ENCODE measurements at regions not wholly inside any gene's neighbourhood (a gene's known extent, or its start where the extent isn't known, plus 50 kb on each side); places are given as distances from the start of the nearest gene placed in this dataset.

GRCh38 chr2:142415461-142415860 lies 284.6 kb upstream of the LRP1B start:
- no TSS peak for BruUV-seq (replicated peaks)
- CTCF ChIA-PET, result no interaction called here

GRCh38 chr2:142398212-142398611 lies 267.4 kb upstream of the LRP1B start:
- Histone ChIP-seq H3K36me3 (ENCODE audit: insufficient read depth, low read length, poor library complexity, severe bottlenecking) (no peaks in the 10 kb centered on the region), H3K27ac (ENCODE audit: low read depth, low read length, poor library complexity, severe bottlenecking) (no peak overlapping the region), H3K9me3 (ENCODE audit: low read depth, low read length, poor library complexity, severe bottlenecking) (peaks cover 19% of the 10 kb centered on the region), H3K4me3 (ENCODE audit: low read depth, low read length, poor library complexity, severe bottlenecking) (no peak overlapping the region), H3K27me3 (replicated peaks; ENCODE audit: insufficient read depth, low read depth, low read length, poor library complexity) (no peaks in the 10 kb centered on the region), H3K4me1 (ENCODE audit: insufficient read depth, low read length, poor library complexity, severe bottlenecking) (no peaks in the 10 kb centered on the region)
- ChIA-PET CTCF (no interaction called here), POLR2A (ENCODE audit: low non-redundant PET) (no interaction called here)
- DNase-seq (ENCODE audit: low spot score), result no peak
- intact Hi-C loops (cut with micrococcal nuclease; ENCODE audit: unreplicated experiment), result no loop called here
- no TSS peak for BruUV-seq (replicated peaks)
- TF ChIP-seq EZH2 (IDR thresholded peaks at IDR 0.05; ENCODE audit: borderline replicate concordance, low read depth, low read length, poor library complexity, severe bottlenecking) (no peak), CTCF (conservative IDR thresholded peaks at IDR 0.05; ENCODE audit: low read depth, low read length) (no peak)

More at GRCh38 chr2:142415461-142415860, 284.6 kb upstream of the LRP1B start:
- Histone ChIP-seq H3K36me3 (ENCODE audit: insufficient read depth, low read length, poor library complexity, severe bottlenecking) (no peaks in the 10 kb centered on the region), H3K27me3 (replicated peaks; ENCODE audit: insufficient read depth, low read depth, low read length, poor library complexity) (no peaks in the 10 kb centered on the region), H3K9me3 (ENCODE audit: low read depth, low read length, poor library complexity, severe bottlenecking) (no peaks in the 10 kb centered on the region), H3K4me1 (ENCODE audit: insufficient read depth, low read length, poor library complexity, severe bottlenecking) (peaks cover 19% of the 10 kb centered on the region), H3K27ac (ENCODE audit: low read depth, low read length, poor library complexity, severe bottlenecking) (no peak overlapping the region), H3K4me3 (ENCODE audit: low read depth, low read length, poor library complexity, severe bottlenecking) (no peak overlapping the region)
- TF ChIP-seq CTCF (conservative IDR thresholded peaks at IDR 0.05; ENCODE audit: low read depth, low read length) (no peak), EZH2 (IDR thresholded peaks at IDR 0.05; ENCODE audit: borderline replicate concordance, low read depth, low read length, poor library complexity, severe bottlenecking) (no peak)
- POLR2A ChIA-PET (ENCODE audit: low non-redundant PET), result no interaction called here
- DNase-seq (ENCODE audit: low spot score), result no peak
- intact Hi-C loops (cut with micrococcal nuclease; ENCODE audit: unreplicated experiment), result no loop called here

- intact Hi-C loops (cut with micrococcal nuclease; ENCODE audit: unreplicated experiment), result no loop called here
- no peak for TF ChIP-seq CTCF (conservative IDR thresholded peaks at IDR 0.05; ENCODE audit: low read depth, low read length)
- TF ChIP-seq EZH2 (IDR thresholded peaks at IDR 0.05; ENCODE audit: borderline replicate concordance, low read depth, low read length, poor library complexity, severe bottlenecking), result no peak
Observed at GRCh38 chr2:142395291-142395690, 264.5 kb upstream of the LRP1B start.

More at GRCh38 chr2:142395291-142395690, 264.5 kb upstream of the LRP1B start:
- POLR2A ChIA-PET (ENCODE audit: low non-redundant PET), result no interaction called here
- H3K36me3 ChIP-seq (ENCODE audit: insufficient read depth, low read length, poor library complexity, severe bottlenecking), result no peaks in the 10 kb centered on the region
- peaks cover 3% of the 10 kb centered on the region for H3K9me3 ChIP-seq (ENCODE audit: low read depth, low read length, poor library complexity, severe bottlenecking)
- CTCF ChIA-PET, result no interaction called here
- no peak for DNase-seq (ENCODE audit: low spot score)
- BruUV-seq (replicated peaks), result no TSS peak
- H3K4me3 ChIP-seq (ENCODE audit: low read depth, low read length, poor library complexity, severe bottlenecking), result no peak overlapping the region
- no peak overlapping the region for H3K27ac ChIP-seq (ENCODE audit: low read depth, low read length, poor library complexity, severe bottlenecking)
- no peaks in the 10 kb centered on the region for H3K4me1 ChIP-seq (ENCODE audit: insufficient read depth, low read length, poor library complexity, severe bottlenecking)
- no peaks in the 10 kb centered on the region for H3K27me3 ChIP-seq (replicated peaks; ENCODE audit: insufficient read depth, low read depth, low read length, poor library complexity)
